ENCODE measurements at regions not wholly inside any gene's neighbourhood (a gene's known extent, or its start where the extent isn't known, plus 50 kb on each side); places are given as distances from the start of the nearest gene placed in this dataset.

- TF ChIP-seq, protein P1, sequence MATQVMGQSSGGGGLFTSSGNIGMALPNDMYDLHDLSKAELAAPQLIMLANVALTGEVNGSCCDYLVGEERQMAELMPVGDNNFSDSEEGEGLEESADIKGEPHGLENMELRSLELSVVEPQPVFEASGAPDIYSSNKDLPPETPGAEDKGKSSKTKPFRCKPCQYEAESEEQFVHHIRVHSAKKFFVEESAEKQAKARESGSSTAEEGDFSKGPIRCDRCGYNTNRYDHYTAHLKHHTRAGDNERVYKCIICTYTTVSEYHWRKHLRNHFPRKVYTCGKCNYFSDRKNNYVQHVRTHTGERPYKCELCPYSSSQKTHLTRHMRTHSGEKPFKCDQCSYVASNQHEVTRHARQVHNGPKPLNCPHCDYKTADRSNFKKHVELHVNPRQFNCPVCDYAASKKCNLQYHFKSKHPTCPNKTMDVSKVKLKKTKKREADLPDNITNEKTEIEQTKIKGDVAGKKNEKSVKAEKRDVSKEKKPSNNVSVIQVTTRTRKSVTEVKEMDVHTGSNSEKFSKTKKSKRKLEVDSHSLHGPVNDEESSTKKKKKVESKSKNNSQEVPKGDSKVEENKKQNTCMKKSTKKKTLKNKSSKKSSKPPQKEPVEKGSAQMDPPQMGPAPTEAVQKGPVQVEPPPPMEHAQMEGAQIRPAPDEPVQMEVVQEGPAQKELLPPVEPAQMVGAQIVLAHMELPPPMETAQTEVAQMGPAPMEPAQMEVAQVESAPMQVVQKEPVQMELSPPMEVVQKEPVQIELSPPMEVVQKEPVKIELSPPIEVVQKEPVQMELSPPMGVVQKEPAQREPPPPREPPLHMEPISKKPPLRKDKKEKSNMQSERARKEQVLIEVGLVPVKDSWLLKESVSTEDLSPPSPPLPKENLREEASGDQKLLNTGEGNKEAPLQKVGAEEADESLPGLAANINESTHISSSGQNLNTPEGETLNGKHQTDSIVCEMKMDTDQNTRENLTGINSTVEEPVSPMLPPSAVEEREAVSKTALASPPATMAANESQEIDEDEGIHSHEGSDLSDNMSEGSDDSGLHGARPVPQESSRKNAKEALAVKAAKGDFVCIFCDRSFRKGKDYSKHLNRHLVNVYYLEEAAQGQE (IDR thresholded peaks at IDR 0.05; ENCODE audit: low read depth) = no peak
- TF ChIP-seq ZNF274 (IDR thresholded peaks at IDR 0.05; ENCODE audit: low read depth, low read length) (no peak), FOSL1 (IDR thresholded peaks at IDR 0.05; ENCODE audit: low read depth) (no peak), POLR2A (IDR thresholded peaks at IDR 0.05; ENCODE audit: borderline replicate concordance, extremely low read depth, insufficient read depth, insufficient read length) (no peak), ELF1 (IDR thresholded peaks at IDR 0.05; ENCODE audit: borderline replicate concordance, low read depth) (no peak), SP1 (IDR thresholded peaks at IDR 0.05; ENCODE audit: low read depth) (no peak), TCF7L2 (IDR thresholded peaks at IDR 0.05; ENCODE audit: borderline replicate concordance, extremely low read depth, insufficient read depth, insufficient read length) (no peak)
Measured at GRCh38 chr5:67617051-67617450, 420.5 kb upstream of the CD180 start (continued).

DNA sequence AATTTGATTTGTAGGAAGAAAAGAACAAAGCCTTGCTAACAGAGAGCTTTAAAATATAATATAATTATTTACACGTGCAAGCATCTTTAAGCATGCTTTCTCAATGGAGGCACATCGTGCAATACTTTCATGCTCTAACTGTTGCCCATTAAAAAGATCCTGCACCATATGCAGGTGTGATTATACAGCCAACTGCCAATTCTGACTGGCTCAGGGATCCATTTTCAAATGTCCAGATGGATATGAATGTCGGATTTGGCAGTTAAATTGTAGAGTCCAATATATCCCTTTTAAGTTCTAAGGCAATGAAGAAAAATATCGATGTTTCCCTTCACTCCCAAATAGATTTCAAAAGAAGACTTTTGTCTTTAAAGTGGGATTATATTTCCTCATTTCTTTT lies 416.4 kb upstream of the CD180 start:
- H3K36me3 ChIP-seq (ENCODE audit: control insufficient read depth in 1 of 2, insufficient read depth in 2 of 2, low read length in 2 of 2) = no peaks in the 10 kb centered on the region
- intact Hi-C loops (cut with micrococcal nuclease) = no loop called here
- no peaks in the 10 kb centered on the region for H3K27me3 ChIP-seq (ENCODE audit: insufficient read depth, low read length)
- H3K79me2 ChIP-seq (ENCODE audit: insufficient read depth, low read length) = no peaks in the 10 kb centered on the region
- no peaks in the 10 kb centered on the region for H3K9me2 ChIP-seq (ENCODE audit: insufficient read depth)
- ChIA-PET RAD21 (ENCODE audit: low non-redundant PET in 1 of 2, low total read pairs in 2 of 2, uncharacterized antibody in 2 of 2, unreplicated experiment in 2 of 2) (no interaction called here), POLR2A (no interaction called here), CTCF (no interaction called here)
- ATAC-seq (no peak), DNase-seq (ENCODE audit: low read depth, low spot score) (no peak)
- H3K4me3 ChIP-seq (replicated peaks in 1 of 2; ENCODE audit: low read depth in 1 of 2, low read length in 2 of 2) = no peak overlapping the region
- no TSS peak for BruUV-seq (replicated peaks)
- no peaks in the 10 kb centered on the region for H4K20me1 ChIP-seq (ENCODE audit: insufficient read depth)
- H3K4me1 ChIP-seq (ENCODE audit: control insufficient read depth in 1 of 2, insufficient read depth in 2 of 2, low read length in 2 of 2) = no peaks in the 10 kb centered on the region
- H3K9ac ChIP-seq (ENCODE audit: low read length) = no peak overlapping the region
- no peak overlapping the region for H3K4me2 ChIP-seq (ENCODE audit: low read length)
- no peak overlapping the region for H3K27ac ChIP-seq (ENCODE audit: low read depth, low read length)
- H2AFZ ChIP-seq (ENCODE audit: low read depth, low read length, poor library complexity, severe bottlenecking) = no peak overlapping the region
- no peaks in the 10 kb centered on the region for H3K9me3 ChIP-seq (ENCODE audit: control insufficient read depth in 1 of 2, insufficient read depth in 1 of 2, low read depth in 1 of 2, low read length in 2 of 2)
- TF ChIP-seq EZH2phosphoT487 (IDR thresholded peaks at IDR 0.05; ENCODE audit: borderline replicate concordance) = no peak
- TF ChIP-seq, protein P2, sequence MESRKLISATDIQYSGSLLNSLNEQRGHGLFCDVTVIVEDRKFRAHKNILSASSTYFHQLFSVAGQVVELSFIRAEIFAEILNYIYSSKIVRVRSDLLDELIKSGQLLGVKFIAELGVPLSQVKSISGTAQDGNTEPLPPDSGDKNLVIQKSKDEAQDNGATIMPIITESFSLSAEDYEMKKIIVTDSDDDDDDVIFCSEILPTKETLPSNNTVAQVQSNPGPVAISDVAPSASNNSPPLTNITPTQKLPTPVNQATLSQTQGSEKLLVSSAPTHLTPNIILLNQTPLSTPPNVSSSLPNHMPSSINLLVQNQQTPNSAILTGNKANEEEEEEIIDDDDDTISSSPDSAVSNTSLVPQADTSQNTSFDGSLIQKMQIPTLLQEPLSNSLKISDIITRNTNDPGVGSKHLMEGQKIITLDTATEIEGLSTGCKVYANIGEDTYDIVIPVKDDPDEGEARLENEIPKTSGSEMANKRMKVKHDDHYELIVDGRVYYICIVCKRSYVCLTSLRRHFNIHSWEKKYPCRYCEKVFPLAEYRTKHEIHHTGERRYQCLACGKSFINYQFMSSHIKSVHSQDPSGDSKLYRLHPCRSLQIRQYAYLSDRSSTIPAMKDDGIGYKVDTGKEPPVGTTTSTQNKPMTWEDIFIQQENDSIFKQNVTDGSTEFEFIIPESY (IDR thresholded peaks at IDR 0.05; ENCODE audit: extremely low read depth, insufficient replicate concordance, low read length) = no peak
- no peak for TF ChIP-seq POLR2A (IDR thresholded peaks at IDR 0.05; ENCODE audit: borderline replicate concordance, extremely low read depth, insufficient read depth, insufficient read length)
- TF ChIP-seq POLR2AphosphoS5 (IDR thresholded peaks at IDR 0.05; ENCODE audit: low read depth, low read length) = no peak
- TF ChIP-seq, protein P3, sequence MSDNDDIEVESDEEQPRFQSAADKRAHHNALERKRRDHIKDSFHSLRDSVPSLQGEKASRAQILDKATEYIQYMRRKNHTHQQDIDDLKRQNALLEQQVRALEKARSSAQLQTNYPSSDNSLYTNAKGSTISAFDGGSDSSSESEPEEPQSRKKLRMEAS (IDR thresholded peaks at IDR 0.05) = no peak
- TF ChIP-seq EZH2 (IDR thresholded peaks at IDR 0.05) = no peak
- no peak for TF ChIP-seq YY1 (IDR thresholded peaks at IDR 0.05; ENCODE audit: extremely low read depth, insufficient replicate concordance, low read depth, low read length)
- TF ChIP-seq JUND (IDR thresholded peaks at IDR 0.05) = no peak
- TF ChIP-seq ELF1 (IDR thresholded peaks at IDR 0.05; ENCODE audit: borderline replicate concordance, low read depth) = no peak
- no peak for TF ChIP-seq SRF (IDR thresholded peaks at IDR 0.05; ENCODE audit: low read depth)
- no peak for TF ChIP-seq ZFX (IDR thresholded peaks at IDR 0.05)
- TF ChIP-seq EGR1 (IDR thresholded peaks at IDR 0.05; ENCODE audit: low read depth) = no peak
- no peak for TF ChIP-seq SIN3A (IDR thresholded peaks at IDR 0.05; ENCODE audit: low read depth)
- TF ChIP-seq CEBPB (IDR thresholded peaks at IDR 0.05; ENCODE audit: low read depth) = no peak
